ENCODE measurements at regions not wholly inside any gene's neighbourhood (a gene's known extent, or its start where the extent isn't known, plus 50 kb on each side); places are given as distances from the start of the nearest gene placed in this dataset.

GRCh38 chr1:197844651-197845050 lies 57.8 kb upstream of the C1orf53 start:
- H3K36me3 Mint-ChIP-seq (ENCODE audit: low read depth), result no peaks in the 10 kb centered on the region
- ATAC-seq, result no peak
- no peak overlapping the region for H3K4me3 Mint-ChIP-seq
- no peak overlapping the region for H3K27ac Mint-ChIP-seq
- Histone ChIP-seq H3K27me3 (ENCODE audit: insufficient read depth) (no peaks in the 10 kb centered on the region), H3K36me3 (ENCODE audit: insufficient read depth) (no peaks in the 10 kb centered on the region), H3K4me1 (ENCODE audit: insufficient read depth) (peaks cover 9% of the 10 kb centered on the region), H3K4me3 (no peak overlapping the region), H3K79me2 (replicated peaks; ENCODE audit: insufficient read depth) (no peaks in the 10 kb centered on the region), H3F3A (replicated peaks; ENCODE audit: low read depth) (no peaks in the 10 kb centered on the region), H4K20me1 (replicated peaks; ENCODE audit: insufficient read depth) (no peaks in the 10 kb centered on the region), H3K4me2 (0 out of 2 replicates have a peak overlapping the region, but pooled peaks have one; percentile 41), H2AFZ (peak overlapping the region; percentile 74), H3K9me2 (ENCODE audit: insufficient read depth) (no peaks in the 10 kb centered on the region; the same call in 1 of the 2 replicates), H3K27ac (ENCODE audit: low read depth) (no peak overlapping the region)
- DNase-seq (ENCODE audit: low spot score), result no peak
- peaks cover 23% of the 10 kb centered on the region for H3K4me1 Mint-ChIP-seq
- H3K9me3 Mint-ChIP-seq, result no peaks in the 10 kb centered on the region
- H3K27me3 Mint-ChIP-seq (ENCODE audit: insufficient read depth, low read depth, poor library complexity), result no peaks in the 10 kb centered on the region
- no peak for TF ChIP-seq ZNF462 (CRISPR knock-in tag; IDR thresholded peaks at IDR 0.05)
- no peak for TF ChIP-seq EZH2phosphoT487 (IDR thresholded peaks at IDR 0.05; ENCODE audit: unreplicated experiment)
- TF ChIP-seq ETS1 (IDR thresholded peaks at IDR 0.05), result no peak
- TF ChIP-seq JUNB (IDR thresholded peaks at IDR 0.05; ENCODE audit: unreplicated experiment), result no peak
- no peak for TF ChIP-seq CTCF (conservative IDR thresholded peaks at IDR 0.05; ENCODE audit: low read depth in 2 of 2)
- no peak for TF ChIP-seq ZNF331 (CRISPR knock-in tag; IDR thresholded peaks at IDR 0.05; ENCODE audit: low read depth)
- TF ChIP-seq REST (IDR thresholded peaks at IDR 0.05; ENCODE audit: unreplicated experiment), result no peak
- TF ChIP-seq ZNF114 (CRISPR knock-in tag; IDR thresholded peaks at IDR 0.05), result no peak
- no peak for TF ChIP-seq STAT1 (IDR thresholded peaks at IDR 0.05; ENCODE audit: unreplicated experiment)
- no peak for TF ChIP-seq CREB1 (CRISPR knock-in tag; IDR thresholded peaks at IDR 0.05; ENCODE audit: low read depth)
- no peak for TF ChIP-seq POLR2AphosphoS5 (IDR thresholded peaks at IDR 0.05; ENCODE audit: low read depth)
- no peak for TF ChIP-seq EZH2 (IDR thresholded peaks at IDR 0.05; ENCODE audit: low read depth, unreplicated experiment)
- no peak for TF ChIP-seq NANOG (IDR thresholded peaks at IDR 0.05; ENCODE audit: borderline replicate concordance)

Measured in GM23338 (cell line).